ENCODE measurements at regions not wholly inside any gene's neighbourhood (a gene's known extent, or its start where the extent isn't known, plus 50 kb on each side); places are given as distances from the start of the nearest gene placed in this dataset.

- TF ChIP-seq CTCF (IDR thresholded peaks at IDR 0.05) (no peak), POLR2A (IDR thresholded peaks at IDR 0.05) (no peak)
Observed at GRCh38 chr9:78927099-78927940, 630.4 kb downstream of the PSAT1 start.

Measured in breast epithelium (tissue), 3 donors.